PC-3 (cell line): ENCODE measurements at regions not wholly inside any gene's neighbourhood (a gene's known extent, or its start where the extent isn't known, plus 50 kb on each side); places are given as distances from the start of the nearest gene placed in this dataset.

ENCODE experiments used
- CTCF ChIP-seq: fragments of 300-600 bp; sonication (generic); conservative IDR thresholded peaks from 2 replicates; pipeline ENCODE4 v1.5.1; 2017; ENCODE audit warnings: antibody characterized with exemption, low read depth, mild to moderate bottlenecking, low read length
- EZH2phosphoT487 ChIP-seq: fragments of 300-600 bp; sonication (generic); IDR thresholded peaks from 2 replicates; pipeline ENCODE4 v1.6.1; 2018; ENCODE audit warnings: mild to moderate bottlenecking, antibody characterized with exemption, low read length, borderline replicate concordance

GRCh38 chr18:67402543-67402942 is 114.0 kb downstream of the DSEL start:
- no peak for TF ChIP-seq CTCF
- TF ChIP-seq EZH2phosphoT487: no peak
